GM12878 (cell line): ENCODE measurements at regions not wholly inside any gene's neighbourhood (a gene's known extent, or its start where the extent isn't known, plus 50 kb on each side); places are given as distances from the start of the nearest gene placed in this dataset.

Experiments
- ATAC-seq: fragments of 200-7000 bp; cut with Tn5 transposase; 3 replicates; pipeline ENCODE4 v1.9.1; 2020; ENCODE audit warnings: mild to moderate bottlenecking, moderate library complexity
- BruUV-seq: library from RNA; stranded (reverse); fragments of 400-500 nt; replicated peaks from 2 replicates; lab custom pipeline; 2021; lab: Mats Ljungman, UMichigan
- CTCF ChIA-PET: fragments of 300-600 bp; sonication (Branson Sonifier 250); formaldehyde crosslinking; extraction: SDS; loops from one replicate; lab custom pipeline; 2021; ENCODE audit warnings: inconsistent platforms; lab: Yijun Ruan, JAX
- POLR2A ChIA-PET: fragments of 350-600 bp; formaldehyde crosslinking; extraction: SDS; loops from one replicate; lab custom pipeline; 2021; ENCODE audit warnings: inconsistent platforms; lab: Charles Lee
- RAD21 ChIA-PET: fragments of 300-600 bp; sonication (Branson Sonifier 250); formaldehyde crosslinking; loops from one replicate; lab custom pipeline; 2023; ENCODE audit warnings: antibody characterized with exemption; ENCODE audit not compliant: unreplicated experiment; lab: Charles Lee
- SMC1A ChIA-PET: fragments of 300-600 bp; sonication (Branson Sonifier 250); formaldehyde crosslinking; loops from one replicate; lab custom pipeline; 2023; ENCODE audit not compliant: unreplicated experiment, uncharacterized antibody; lab: Charles Lee
- DNase-seq: peaks from one replicate; pipeline ENCODE4 v3.0.0-alpha.2; 2011; ENCODE audit warnings: low read depth, low spot score
- FAIRE-seq: peaks from 3 replicates; lab custom pipeline; 2011; peaks lifted over from hg19 to GRCh38; lab: Jason Lieb, UNC
- H2AFZ ChIP-seq: 2 replicates; pipeline ENCODE4 v1.6.0; 2011; ENCODE audit warnings: low read depth, low read length, control low read depth; ENCODE audit not compliant: control insufficient read depth
- H3K27ac ChIP-seq: 2 replicates; pipeline ENCODE4 v1.5.1; 2011; ENCODE audit warnings: control low read depth; ENCODE audit not compliant: control insufficient read depth, insufficient read depth
- H3K27me3 ChIP-seq, 2 experiments: replicated peaks in 1 of 2; 2 replicates each; pipeline versions ENCODE4 v1.6.0 to v1.6.1; 2011; ENCODE audit warnings: low read length in 1 of 2; ENCODE audit not compliant: control insufficient read depth in 2 of 2, insufficient read depth in 2 of 2
- H3K36me3 ChIP-seq, 2 experiments: 2 replicates each; pipeline ENCODE4 v1.5.1; 2011; ENCODE audit warnings: low read length in 1 of 2; ENCODE audit not compliant: control insufficient read depth in 2 of 2, insufficient read depth in 2 of 2
- H3K4me1 ChIP-seq: 2 replicates; pipeline ENCODE4 v1.6.1; 2011; ENCODE audit warnings: mild to moderate bottlenecking, low read length, moderate library complexity, mixed read lengths; ENCODE audit not compliant: control insufficient read depth, insufficient read depth
- H3K4me2 ChIP-seq: 2 replicates; pipeline ENCODE4 v1.6.0; 2011; ENCODE audit warnings: control low read depth; ENCODE audit not compliant: control insufficient read depth, insufficient read depth
- H3K4me3 ChIP-seq: fragments of 200-600 bp; sonication (generic); 2 replicates; pipeline ENCODE4 v1.5.1; 2016
- H3K79me2 ChIP-seq: 2 replicates; pipeline ENCODE4 v1.6.0; 2011; ENCODE audit warnings: low read length; ENCODE audit not compliant: control insufficient read depth, insufficient read depth
- H3K9ac ChIP-seq: 2 replicates; pipeline ENCODE4 v1.8.0; 2011; ENCODE audit warnings: low read length, control low read depth, mixed read lengths; ENCODE audit not compliant: control insufficient read depth, insufficient read depth
- H3K9me3 ChIP-seq: replicated peaks from 3 replicates; pipeline ENCODE4 v1.5.1; 2011; ENCODE audit warnings: mild to moderate bottlenecking, low read length; ENCODE audit not compliant: control insufficient read depth, insufficient read depth
- H4K20me1 ChIP-seq: 2 replicates; pipeline ENCODE4 v1.6.0; 2011; ENCODE audit not compliant: control insufficient read depth, insufficient read depth
- CEBPB ChIP-seq, 2 experiments: fragments of 150-350 bp in 1 of 2; IDR thresholded peaks; 2 replicates each; pipeline ENCODE4 v1.6.1; 2012 to 2014; ENCODE audit warnings: low read depth in 2 of 2, low read length in 2 of 2, borderline replicate concordance in 1 of 2, inconsistent platforms in 1 of 2
- CTCF ChIP-seq, 3 experiments: IDR thresholded peaks in 2 of 3; conservative IDR thresholded peaks in 1 of 3; 2 replicates each; pipeline ENCODE4 v1.5.1; 2011; ENCODE audit warnings: low read depth in 3 of 3, low read length in 3 of 3, mild to moderate bottlenecking in 3 of 3, control low read depth in 2 of 3, moderate library complexity in 2 of 3, inconsistent platforms in 1 of 3, mixed read lengths in 1 of 3; ENCODE audit not compliant: control insufficient read depth in 2 of 3, insufficient read depth in 1 of 3; ENCODE audit errors: extremely low read depth in 1 of 3
- EGR1 ChIP-seq, 2 experiments: IDR thresholded peaks; 1 replicate in 1 of 2; 2 replicates in 1 of 2; pipeline ENCODE4 v1.6.1; 2011 to 2012; ENCODE audit warnings: low read depth in 2 of 2, low read length in 2 of 2, borderline replicate concordance in 1 of 2, mild to moderate bottlenecking in 1 of 2, moderate library complexity in 1 of 2
- EP300 ChIP-seq, 2 experiments: fragments of 150-350 bp in 1 of 2; IDR thresholded peaks; 2 replicates each; pipeline ENCODE4 v1.6.1; 2011 to 2012; ENCODE audit warnings: low read depth in 2 of 2, low read length in 2 of 2, borderline replicate concordance in 1 of 2, improper control_type of control experiment in 1 of 2, inconsistent platforms in 1 of 2; ENCODE audit not compliant: control insufficient read depth in 1 of 2
- FOXM1 ChIP-seq: IDR thresholded peaks from 2 replicates; pipeline ENCODE4 v1.6.1; 2012; ENCODE audit warnings: low read depth, mild to moderate bottlenecking, inconsistent platforms, low read length, moderate library complexity
- RAD21 ChIP-seq: IDR thresholded peaks from 2 replicates; pipeline ENCODE4 v1.6.1; 2011; ENCODE audit warnings: mild to moderate bottlenecking, low read depth, low read length, moderate library complexity; ENCODE audit not compliant: insufficient read depth
- RELA ChIP-seq: fragments of 450-650 bp; IDR thresholded peaks from 2 replicates; pipeline ENCODE4 v1.8.0; 2014; ENCODE audit warnings: borderline replicate concordance; ENCODE audit not compliant: partially characterized antibody
- SMC3 ChIP-seq: IDR thresholded peaks from 2 replicates; pipeline ENCODE4 v1.6.1; 2011; ENCODE audit warnings: low read length, improper control_type of control experiment, borderline replicate concordance
- ZNF384 ChIP-seq: IDR thresholded peaks from 2 replicates; pipeline ENCODE4 v1.6.1; 2012; ENCODE audit warnings: low read depth, mild to moderate bottlenecking, low read length, improper control_type of control experiment, borderline replicate concordance
- WGBS: methylation state at CpG from one replicate; pipeline ENCODE4 v1.1.6; 2016; ENCODE audit warnings: low lambda C conversion rate; ENCODE audit not compliant: insufficient replicate concordance, insufficient coverage; ENCODE audit errors: missing lambda C conversion rate; 5-methylcytosine and 5-hydroxymethylcytosine counted together
- in situ Hi-C: fragments of 300-500 bp; cut with MboI; formaldehyde crosslinking; loops from 9 replicates; pipeline ENCODE4 v1.14.3; 2018; ENCODE audit warnings: mixed read lengths
- intact Hi-C: fragments of 100-400 bp; cut with micrococcal nuclease; formaldehyde crosslinking; loops from one replicate; pipeline ENCODE4 v1.14.2; 2022; ENCODE audit not compliant: unreplicated experiment

GRCh38 chr9:104386013-104386412, 118.0 kb upstream of the OR13F1 start (continued):
- no peak for TF ChIP-seq EP300 (IDR thresholded peaks at IDR 0.05; ENCODE audit: borderline replicate concordance in 1 of 2, control insufficient read depth in 1 of 2, low read depth in 2 of 2, low read length in 2 of 2)
- TF ChIP-seq CEBPB (IDR thresholded peaks at IDR 0.05; ENCODE audit: borderline replicate concordance in 1 of 2, low read depth in 2 of 2, low read length in 2 of 2): no peak
- TF ChIP-seq ZNF384: no peak
- TF ChIP-seq RELA: no peak
- TF ChIP-seq EGR1 (IDR thresholded peaks at IDR 0.05; ENCODE audit: borderline replicate concordance in 1 of 2, low read depth in 2 of 2, low read length in 2 of 2): no peak
- TF ChIP-seq, all 136 proteins: peak for 0

DNA sequence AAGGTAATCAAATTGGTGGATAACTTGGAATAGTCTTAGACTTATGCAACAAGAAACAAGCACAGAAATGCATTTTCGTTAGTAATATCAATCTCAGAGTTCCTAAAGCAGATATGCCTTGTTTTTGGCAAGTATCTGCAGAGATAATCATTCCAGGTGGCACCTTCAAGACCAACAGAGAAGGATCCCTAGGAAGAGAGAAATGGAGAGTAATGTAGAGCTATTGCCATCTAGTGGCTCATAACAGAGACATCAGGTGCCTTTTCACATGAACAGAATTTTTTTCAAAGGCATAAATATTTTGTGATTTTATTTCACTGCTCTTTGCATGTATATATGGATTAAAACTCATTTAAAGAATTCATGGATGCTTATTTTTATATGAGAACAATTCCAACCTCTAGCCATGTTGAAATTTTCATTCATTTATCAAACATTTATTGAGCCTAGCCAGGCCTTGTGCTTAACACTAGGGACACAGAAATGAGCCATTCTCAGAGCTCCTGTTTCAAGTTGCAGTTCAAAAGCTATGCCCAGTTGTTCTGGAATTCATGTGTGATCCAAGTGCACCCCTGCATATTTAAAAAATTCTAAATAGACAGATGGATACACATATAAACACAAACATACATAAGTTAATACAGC, 117.5 kb upstream of the OR13F1 start:
- in situ Hi-C loops: loop anchor here (10.0 to 25.0 kb wide), 2 partner anchors 212 to 999 kb away; no protein-coding TSS in a partner anchor
- CTCF ChIA-PET: interaction anchor here (0.8 to 4.3 kb wide), 21 partner anchors 10 to 1755 kb away, joined by 3 to 48 read pairs (median 3); no protein-coding TSS in a partner anchor

More for the DNA sequence above, 117.5 kb upstream of the OR13F1 start:
- H2AFZ ChIP-seq: no peak overlapping the region
- RAD21 ChIA-PET: interaction anchor here (1.0 to 1.8 kb wide), 7 partner anchors 27 to 597 kb away, joined by 3 to 18 read pairs (median 4); no protein-coding TSS in a partner anchor
- SMC1A ChIA-PET: interaction anchor here (0.6 to 2.8 kb wide), 11 partner anchors 10 to 597 kb away, joined by 3 to 38 read pairs (median 3); no protein-coding TSS in a partner anchor
- H3K4me1 ChIP-seq: no peaks in the 10 kb centered on the region
- WGBS: 0% methylated on average over 1 of the region's 1 CpG
- POLR2A ChIA-PET: no interaction called here
- H3K36me3 ChIP-seq: no peaks in the 10 kb centered on the region
- H3K9me3 ChIP-seq: no peaks in the 10 kb centered on the region
- no TSS peak for BruUV-seq
- TF ChIP-seq RAD21: peak; percentile 76
- TF ChIP-seq SMC3: peak; percentile 57; the same call in 1 of the 2 replicates
- TF ChIP-seq FOXM1: no peak
- peak; percentile 55 to 66 (median 64); a peak in 5 of 6 replicates for TF ChIP-seq CTCF (IDR thresholded peaks at IDR 0.05 in 2 of 3, conservative IDR thresholded peaks at IDR 0.05 in 1 of 3; ENCODE audit: control insufficient read depth in 2 of 3, extremely low read depth in 1 of 3, insufficient read depth in 1 of 3, low read depth in 3 of 3, low read length in 3 of 3)
- no peak overlapping the region for H3K4me2 ChIP-seq
- H4K20me1 ChIP-seq: no peaks in the 10 kb centered on the region
- ATAC-seq (peak; percentile 74), FAIRE-seq (peak; percentile 90), DNase-seq (no peak)
- H3K79me2 ChIP-seq: no peaks in the 10 kb centered on the region
- no peak overlapping the region for H3K27ac ChIP-seq
- H3K27me3 ChIP-seq: no peaks in the 10 kb centered on the region
- H3K9ac ChIP-seq: no peak overlapping the region
- intact Hi-C loops: loop anchor here (1.0 to 10.0 kb wide), 4 partner anchors 209 to 988 kb away; partner anchors contain the start of gene NIPSNAP3A
- no peak overlapping the region for H3K4me3 ChIP-seq
